HAP-1 (cell line): ENCODE measurements at regions not wholly inside any gene's neighbourhood (a gene's known extent, or its start where the extent isn't known, plus 50 kb on each side); places are given as distances from the start of the nearest gene placed in this dataset.

ENCODE experiments used
- DNase-seq, 2 experiments: peaks; one replicate each; pipeline ENCODE4 v3.0.0-alpha.2; 2016 to 2020; ENCODE audit warnings: low spot score in 2 of 2
- H3K27me3 ChIP-seq: fragments of 250-450 bp; sonication (Bioruptor Pico); 2 replicates; pipeline ENCODE4 v1.5.1; 2020; ENCODE audit warnings: low read depth, mild to moderate bottlenecking, moderate library complexity
- H3K36me3 ChIP-seq: fragments of 250-450 bp; sonication (Bioruptor Pico); replicated peaks from 2 replicates; pipeline ENCODE4 v1.5.1; 2020; ENCODE audit warnings: mild to moderate bottlenecking
- H3K4me1 ChIP-seq: fragments of 250-450 bp; sonication (Bioruptor Pico); 2 replicates; pipeline ENCODE4 v1.5.1; 2020; ENCODE audit warnings: mild to moderate bottlenecking
- H3K4me3 ChIP-seq: fragments of 250-450 bp; sonication (Bioruptor Pico); 2 replicates; pipeline ENCODE4 v1.5.1; 2020; ENCODE audit warnings: mild to moderate bottlenecking, moderate library complexity
- H3K9me3 ChIP-seq: fragments of 250-450 bp; sonication (Bioruptor Pico); 2 replicates; pipeline ENCODE4 v1.5.1; 2020; ENCODE audit warnings: mild to moderate bottlenecking, moderate library complexity
- in situ Hi-C: fragments of 300-500 bp; cut with MboI; formaldehyde crosslinking; loops from 3 replicates; pipeline ENCODE4 v1.14.3; 2020; ENCODE audit warnings: low sequenced_read_pairs, inconsistent platforms, mixed read lengths

- Histone ChIP-seq H3K36me3 (no peaks in the 10 kb centered on the region), H3K9me3 (no peaks in the 10 kb centered on the region), H3K4me3 (no peak overlapping the region), H3K4me1 (no peaks in the 10 kb centered on the region), H3K27me3 (no peaks in the 10 kb centered on the region)
- no peak for DNase-seq
- in situ Hi-C loops: no loop called here
These were observed 441.1 kb upstream of the MON1B start for GRCh38 chr16:76749780-76750375.

GRCh38 chr16:76755496-76755895 lies 435.5 kb upstream of the MON1B start:
- H3K4me1 ChIP-seq: no peaks in the 10 kb centered on the region
- H3K27me3 ChIP-seq: no peaks in the 10 kb centered on the region
- in situ Hi-C loops: no loop called here
- H3K9me3 ChIP-seq: no peaks in the 10 kb centered on the region
- no peaks in the 10 kb centered on the region for H3K36me3 ChIP-seq
- H3K4me3 ChIP-seq: no peak overlapping the region
- no peak for DNase-seq

- H3K4me3 ChIP-seq: no peak overlapping the region
- H3K36me3 ChIP-seq: no peaks in the 10 kb centered on the region
- no peaks in the 10 kb centered on the region for H3K4me1 ChIP-seq
- DNase-seq: no peak
- in situ Hi-C loops: no loop called here
- no peaks in the 10 kb centered on the region for H3K27me3 ChIP-seq
- no peaks in the 10 kb centered on the region for H3K9me3 ChIP-seq
These were observed 434.6 kb upstream of the MON1B start for GRCh38 chr16:76756423-76756822.

GRCh38 chr16:76756951-76757350 lies 434.0 kb upstream of the MON1B start:
- Histone ChIP-seq H3K27me3 (no peaks in the 10 kb centered on the region), H3K9me3 (no peaks in the 10 kb centered on the region), H3K4me1 (no peaks in the 10 kb centered on the region), H3K4me3 (no peak overlapping the region), H3K36me3 (no peaks in the 10 kb centered on the region)
- no peak for DNase-seq
- in situ Hi-C loops: no loop called here

- Histone ChIP-seq H3K36me3 (no peaks in the 10 kb centered on the region), H3K27me3 (no peaks in the 10 kb centered on the region), H3K9me3 (no peaks in the 10 kb centered on the region), H3K4me1 (no peaks in the 10 kb centered on the region), H3K4me3 (no peak overlapping the region)
- in situ Hi-C loops: no loop called here
- no peak for DNase-seq
These were observed 424.5 kb upstream of the MON1B start for GRCh38 chr16:76766538-76766937.

GRCh38 chr16:76768316-76768715 lies 422.7 kb upstream of the MON1B start:
- H3K4me3 ChIP-seq: no peak overlapping the region
- in situ Hi-C loops: no loop called here

GRCh38 chr16:76768948-76769347 lies 422.0 kb upstream of the MON1B start:
- in situ Hi-C loops: no loop called here
- H3K4me3 ChIP-seq: no peak overlapping the region
- no peaks in the 10 kb centered on the region for H3K4me1 ChIP-seq
- H3K27me3 ChIP-seq: no peaks in the 10 kb centered on the region
- no peaks in the 10 kb centered on the region for H3K9me3 ChIP-seq
- H3K36me3 ChIP-seq: no peaks in the 10 kb centered on the region
- DNase-seq: no peak

More at GRCh38 chr16:76768316-76768715, 422.7 kb upstream of the MON1B start:
- DNase-seq: no peak
- H3K36me3 ChIP-seq: no peaks in the 10 kb centered on the region
- no peaks in the 10 kb centered on the region for H3K27me3 ChIP-seq
- H3K9me3 ChIP-seq: no peaks in the 10 kb centered on the region
- no peaks in the 10 kb centered on the region for H3K4me1 ChIP-seq

GRCh38 chr16:76771216-76771615 lies 419.8 kb upstream of the MON1B start:
- Histone ChIP-seq H3K4me1 (no peaks in the 10 kb centered on the region), H3K4me3 (no peak overlapping the region), H3K9me3 (no peaks in the 10 kb centered on the region), H3K36me3 (no peaks in the 10 kb centered on the region), H3K27me3 (no peaks in the 10 kb centered on the region)
- DNase-seq: no peak
- in situ Hi-C loops: no loop called here

GRCh38 chr16:76777721-76778465 lies 413.1 kb upstream of the MON1B start:
- Histone ChIP-seq H3K36me3 (no peaks in the 10 kb centered on the region), H3K4me3 (no peak overlapping the region), H3K9me3 (no peaks in the 10 kb centered on the region), H3K4me1 (no peaks in the 10 kb centered on the region), H3K27me3 (no peaks in the 10 kb centered on the region)
- in situ Hi-C loops: no loop called here
- DNase-seq: no peak

- Histone ChIP-seq H3K9me3 (no peaks in the 10 kb centered on the region), H3K4me1 (no peaks in the 10 kb centered on the region), H3K4me3 (no peak overlapping the region), H3K36me3 (no peaks in the 10 kb centered on the region), H3K27me3 (no peaks in the 10 kb centered on the region)
- in situ Hi-C loops: no loop called here
- no peak for DNase-seq
These were observed 410.4 kb upstream of the MON1B start for GRCh38 chr16:76780556-76780955.

- in situ Hi-C loops: no loop called here
- H3K36me3 ChIP-seq: no peaks in the 10 kb centered on the region
- no peaks in the 10 kb centered on the region for H3K27me3 ChIP-seq
- H3K4me1 ChIP-seq: no peaks in the 10 kb centered on the region
- H3K4me3 ChIP-seq: no peak overlapping the region
- DNase-seq: no peak
- no peaks in the 10 kb centered on the region for H3K9me3 ChIP-seq
These were observed 406.5 kb upstream of the MON1B start for GRCh38 chr16:76784530-76784929.

- in situ Hi-C loops: no loop called here
- H3K36me3 ChIP-seq: no peaks in the 10 kb centered on the region
- no peak for DNase-seq
These were observed 403.6 kb upstream of the MON1B start for GRCh38 chr16:76787394-76787793.

GRCh38 chr16:76791151-76791550 lies 399.8 kb upstream of the MON1B start:
- no peaks in the 10 kb centered on the region for H3K9me3 ChIP-seq
- 0 out of 2 replicates have a peak, but pooled peaks cover 4% of the 10 kb centered on the region for H3K27me3 ChIP-seq
- no peaks in the 10 kb centered on the region for H3K4me1 ChIP-seq
- H3K36me3 ChIP-seq: no peaks in the 10 kb centered on the region
- in situ Hi-C loops: no loop called here
- no peak for DNase-seq
- no peak overlapping the region for H3K4me3 ChIP-seq

More at GRCh38 chr16:76787394-76787793, 403.6 kb upstream of the MON1B start:
- no peak overlapping the region for H3K4me3 ChIP-seq
- H3K27me3 ChIP-seq: 0 out of 2 replicates have a peak, but pooled peaks cover 4% of the 10 kb centered on the region
- H3K9me3 ChIP-seq: no peaks in the 10 kb centered on the region
- no peaks in the 10 kb centered on the region for H3K4me1 ChIP-seq

- H3K36me3 ChIP-seq: no peaks in the 10 kb centered on the region
- no peaks in the 10 kb centered on the region for H3K9me3 ChIP-seq
- in situ Hi-C loops: no loop called here
- no peak overlapping the region for H3K4me3 ChIP-seq
- H3K4me1 ChIP-seq: no peaks in the 10 kb centered on the region
- no peak for DNase-seq
- H3K27me3 ChIP-seq: no peaks in the 10 kb centered on the region
These were observed 394.6 kb upstream of the MON1B start for GRCh38 chr16:76796416-76796815.
